SIG-M5 treated with dmso at 0.1 percent for 504 hours (cell line): ENCODE measurements at regions not wholly inside any gene's neighbourhood (a gene's known extent, or its start where the extent isn't known, plus 50 kb on each side); places are given as distances from the start of the nearest gene placed in this dataset.
"Not testable (repeated sequence)": the region's sequence is repeated elsewhere in the genome, so short reads cannot be mapped to it uniquely, and the experiment has no call there.

Experiments
- DNase-seq: peaks from one replicate; lab custom pipeline; 2025; ENCODE audit not compliant: unreplicated experiment; lab: John Stamatoyannopoulos, UW

DNA sequence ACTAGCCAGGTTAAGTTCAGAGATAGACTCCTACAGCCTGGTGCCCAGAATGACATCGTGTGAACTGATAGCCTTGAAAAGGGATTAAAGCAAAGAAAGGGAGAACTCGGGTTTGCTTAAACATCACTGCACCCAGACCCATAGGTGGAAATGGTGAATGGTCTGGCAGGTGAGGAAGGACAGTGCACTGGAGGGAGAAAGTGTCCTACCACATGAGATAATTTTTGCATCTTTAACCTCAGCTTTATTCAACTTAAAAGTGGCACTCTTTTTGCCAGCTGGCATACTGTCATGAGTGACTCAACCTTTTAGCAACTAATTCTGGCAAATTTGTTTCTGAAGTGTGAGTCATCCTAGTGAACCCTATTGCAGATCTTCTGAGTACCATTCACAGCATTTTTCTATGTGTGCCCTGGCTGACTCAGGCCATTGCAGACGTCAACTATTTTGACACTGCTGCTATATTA, 53.0 kb upstream of the DAPP1 start:
- peak; percentile 46 for DNase-seq

DNA sequence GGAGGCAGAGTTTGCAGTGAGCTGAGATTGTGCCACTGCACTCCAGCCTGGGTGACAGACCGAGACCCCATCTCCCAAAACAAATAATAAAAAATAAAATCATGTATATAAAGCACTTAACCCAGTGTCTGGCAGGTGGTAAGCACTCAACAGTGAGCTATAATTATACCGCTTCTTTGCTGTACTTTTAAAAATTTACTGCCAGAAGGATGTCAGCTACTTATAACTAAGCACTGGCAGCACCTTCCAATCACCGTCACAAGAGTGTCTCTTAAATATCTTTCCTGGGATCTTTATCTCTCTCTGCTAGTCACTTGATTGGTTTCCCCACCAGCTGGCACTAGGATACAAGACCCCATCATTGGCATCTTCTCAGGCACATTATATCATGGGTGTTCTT, 53.9 kb upstream of the DAPP1 start:
- DNase-seq = no peak

DNA sequence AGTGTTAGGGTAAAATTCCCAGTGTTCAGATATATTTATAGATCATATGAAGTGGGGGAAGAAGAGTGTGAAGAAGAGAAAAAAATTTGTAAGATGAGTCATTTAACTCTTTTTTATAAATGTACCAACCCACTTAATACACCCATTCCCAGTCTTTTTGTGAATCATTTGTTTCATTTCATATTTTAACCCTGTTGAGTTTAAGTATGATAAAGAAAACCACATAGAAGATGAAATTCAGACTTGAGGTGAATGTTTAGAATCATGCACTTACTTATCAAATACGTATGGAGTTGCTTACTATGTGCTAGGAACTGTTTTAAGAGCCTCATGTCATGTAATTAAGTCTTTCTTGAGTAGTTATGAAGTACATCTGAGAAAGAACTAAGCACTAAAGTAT, 56.6 kb upstream of the DAPP1 start:
- DNase-seq = no peak

DNA sequence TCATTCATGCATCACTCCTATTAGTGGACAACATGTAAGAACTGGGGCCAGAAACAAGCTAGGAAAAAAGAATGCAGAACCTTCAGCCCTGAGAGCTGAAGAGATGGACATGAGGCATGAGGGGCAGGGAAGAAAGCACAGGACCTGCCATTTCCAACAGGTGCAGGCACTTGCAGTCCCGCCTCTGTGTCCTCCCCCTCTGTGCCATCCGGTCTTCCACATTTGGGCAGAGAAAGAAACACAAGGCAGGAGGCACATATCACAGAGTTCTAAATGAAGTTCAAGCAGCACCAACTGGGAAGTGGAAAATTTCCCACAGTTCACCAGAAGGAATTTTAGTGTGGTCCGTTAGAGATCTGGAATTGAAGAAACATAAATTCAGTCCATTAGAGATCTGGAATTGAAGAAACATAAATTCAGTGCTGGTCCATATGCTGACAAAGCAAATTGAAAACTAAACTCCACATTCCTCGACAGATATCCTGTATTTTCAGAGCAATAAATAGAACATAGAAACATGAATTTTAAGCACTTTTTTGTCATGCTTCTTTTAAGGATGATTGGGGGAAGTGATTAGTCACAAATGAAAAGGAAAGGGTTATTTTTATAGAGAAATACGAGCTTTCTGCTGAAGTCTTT, 57.2 kb upstream of the DAPP1 start:
- DNase-seq = no peak

DNA sequence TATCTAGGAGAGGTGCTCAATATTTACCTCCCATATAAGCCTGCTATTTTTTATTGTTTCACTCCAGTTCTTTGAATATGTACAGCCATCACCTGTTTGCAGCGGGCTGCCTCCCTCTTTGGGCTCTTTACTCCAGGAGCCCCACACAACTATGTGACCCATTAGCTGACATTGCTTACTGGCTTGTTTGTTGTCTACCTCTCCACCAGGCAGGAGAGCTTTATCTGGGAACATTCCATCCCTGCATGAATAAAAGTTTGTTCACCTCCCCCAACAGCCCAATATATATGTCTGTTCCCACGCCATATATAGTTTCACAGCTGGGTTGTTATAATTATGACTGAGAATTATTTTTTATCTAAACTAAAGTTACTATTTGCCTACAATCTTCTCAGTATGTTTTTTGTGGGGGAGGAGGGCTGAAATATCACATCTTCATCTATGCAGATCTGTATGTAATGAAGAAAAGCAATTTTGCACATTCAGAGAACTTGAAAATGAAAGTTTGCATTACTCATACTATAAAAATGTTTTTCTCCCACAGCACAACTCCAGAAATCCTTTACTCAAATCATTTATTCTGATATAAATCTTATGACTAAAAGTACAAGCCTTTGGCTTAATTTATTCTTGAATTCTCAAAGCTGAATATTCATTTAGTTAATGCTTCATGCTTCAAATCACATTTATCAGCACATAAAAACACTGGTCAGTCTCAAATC, 61.2 kb upstream of the DAPP1 start:
- DNase-seq = no peak

DNA sequence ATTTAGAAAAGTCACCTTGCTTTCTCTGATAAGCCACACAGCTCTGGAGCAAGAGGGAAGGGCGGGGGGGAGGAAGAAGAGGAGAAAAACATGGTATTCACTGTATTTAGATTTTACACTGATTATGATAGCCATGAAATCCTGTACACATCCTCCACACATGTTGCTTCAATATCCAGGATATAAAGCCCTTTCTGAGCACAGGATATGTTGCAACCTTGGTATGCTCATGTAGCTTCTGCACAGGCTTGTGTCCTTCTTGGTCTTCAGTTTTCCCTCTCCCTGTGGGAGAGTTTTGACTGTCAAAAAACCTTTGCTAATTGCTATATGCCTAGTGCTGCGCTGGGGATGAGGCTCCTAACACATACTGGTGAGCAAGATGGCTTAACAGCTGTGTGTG, 61.9 kb upstream of the DAPP1 start:
- DNase-seq = no peak

DNA sequence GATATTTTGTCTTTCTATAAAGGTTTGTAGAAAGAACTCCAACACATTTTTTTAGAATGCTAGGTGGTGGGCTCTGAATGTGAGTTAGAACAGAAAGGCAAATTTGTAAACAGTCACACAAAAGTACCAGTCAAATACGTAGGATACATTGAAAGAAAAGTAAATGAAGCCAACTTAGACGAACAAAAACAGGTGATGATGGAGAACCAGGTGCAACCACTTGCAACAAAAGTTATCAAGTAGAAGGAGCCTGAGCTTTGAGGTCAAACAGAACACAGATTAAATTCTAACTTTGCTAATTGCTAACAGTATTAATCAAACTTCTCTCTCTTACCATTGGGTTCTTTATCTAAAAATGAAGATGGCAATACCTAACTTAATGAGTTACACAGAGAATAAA, 62.7 kb upstream of the DAPP1 start:
- DNase-seq = no peak

DNA sequence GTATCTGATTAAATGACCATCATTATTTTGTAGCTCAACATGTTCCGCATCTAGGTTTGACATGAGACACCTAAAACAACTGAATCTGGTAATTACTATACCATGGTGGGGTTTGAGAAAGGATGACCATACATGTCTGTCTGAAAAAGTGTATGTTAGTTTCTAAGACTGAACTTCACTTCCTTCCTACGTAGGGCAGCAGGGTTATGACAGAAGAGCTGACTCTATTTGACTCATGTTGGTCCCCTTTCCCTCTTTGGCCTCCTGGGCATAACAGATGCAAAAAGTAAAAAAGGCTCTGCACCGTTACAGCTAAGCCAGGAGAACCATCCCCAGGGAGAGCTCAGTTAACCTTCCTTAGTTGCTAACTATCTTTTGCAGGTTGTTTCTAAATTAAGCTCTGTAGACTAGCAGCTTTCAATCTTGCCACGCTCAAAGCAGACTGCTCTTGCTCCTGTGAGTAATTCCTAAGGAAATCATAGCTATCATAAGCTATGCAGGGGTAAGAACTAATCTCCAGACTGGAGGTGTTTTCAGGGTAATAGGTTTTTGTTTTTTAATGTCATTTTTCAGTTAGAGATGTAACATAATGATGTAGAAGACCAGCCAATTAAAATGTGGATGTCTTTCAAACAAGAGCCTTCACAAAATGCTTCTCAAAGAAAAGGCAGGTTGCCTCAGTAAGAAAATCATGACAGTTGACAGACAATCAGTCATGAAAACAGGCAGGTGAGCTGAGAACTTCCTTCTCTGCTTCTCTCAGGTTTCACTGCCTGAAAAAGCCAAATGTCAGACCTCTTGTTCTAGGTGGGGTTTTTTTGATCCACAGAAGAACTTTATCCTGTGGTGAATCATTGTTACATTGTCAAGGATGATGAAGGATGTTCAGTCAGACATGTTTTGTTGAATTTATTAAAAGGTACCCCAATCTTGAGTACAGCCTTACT, 66.9 kb upstream of the DAPP1 start:
- DNase-seq = no peak

DNA sequence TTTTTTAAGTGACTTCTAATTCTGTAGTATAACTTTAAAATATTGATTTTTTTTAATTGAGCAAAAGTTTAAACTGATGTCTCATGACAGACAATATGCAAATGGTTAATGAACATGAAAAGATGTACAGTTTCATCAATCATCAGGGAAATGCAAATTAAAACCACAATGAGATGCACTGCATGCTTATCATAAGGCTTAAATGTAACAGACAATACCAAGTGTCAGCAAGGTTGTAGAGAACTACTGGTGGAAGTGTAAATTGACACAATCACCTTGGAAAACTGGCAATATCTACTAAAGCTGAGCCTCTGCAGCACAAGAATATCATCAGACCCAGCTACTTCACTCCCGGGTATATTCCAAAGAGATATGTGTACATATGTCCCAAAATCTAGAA, 70.2 kb upstream of the DAPP1 start:
- no peak for DNase-seq

DNA sequence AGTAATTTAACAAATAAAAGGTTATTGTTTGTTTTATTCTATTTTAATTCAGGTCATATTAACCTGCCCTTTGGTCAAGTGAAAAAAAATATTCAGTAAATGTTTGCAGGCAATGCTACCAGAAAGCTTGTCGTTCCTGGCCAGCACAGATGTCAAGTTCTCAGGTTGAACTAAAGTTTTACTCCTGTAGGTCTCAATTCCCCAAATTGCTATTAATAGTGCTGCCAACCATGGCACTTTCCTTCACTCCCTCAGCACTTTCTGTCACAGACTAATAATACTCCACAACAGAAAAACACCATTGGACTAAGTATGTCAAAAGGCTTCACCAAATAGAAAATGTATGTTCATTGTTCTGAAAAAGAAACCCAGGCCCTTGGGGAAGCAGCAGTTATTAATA, 79.2 kb upstream of the C4orf54 start:
- no peak for DNase-seq

DNA sequence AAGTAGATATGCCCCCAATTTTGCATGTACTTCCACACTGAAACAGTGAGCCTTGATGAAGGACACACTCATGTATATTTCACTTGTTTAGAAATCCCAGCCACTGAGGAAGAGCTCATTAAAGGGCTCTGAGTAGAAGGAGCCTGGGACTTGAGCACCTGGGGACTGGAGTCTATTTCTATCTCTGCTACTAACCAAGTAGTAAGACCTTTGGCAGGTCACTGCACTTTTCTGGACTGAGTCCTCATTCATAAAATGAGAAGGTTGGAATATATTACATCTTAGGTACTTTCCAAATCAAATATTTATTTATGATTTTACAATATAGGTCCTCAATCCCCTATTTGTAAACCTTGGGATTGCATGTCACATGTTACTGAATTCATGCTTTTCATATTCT, 78.2 kb upstream of the C4orf54 start:
- DNase-seq = no peak

DNA sequence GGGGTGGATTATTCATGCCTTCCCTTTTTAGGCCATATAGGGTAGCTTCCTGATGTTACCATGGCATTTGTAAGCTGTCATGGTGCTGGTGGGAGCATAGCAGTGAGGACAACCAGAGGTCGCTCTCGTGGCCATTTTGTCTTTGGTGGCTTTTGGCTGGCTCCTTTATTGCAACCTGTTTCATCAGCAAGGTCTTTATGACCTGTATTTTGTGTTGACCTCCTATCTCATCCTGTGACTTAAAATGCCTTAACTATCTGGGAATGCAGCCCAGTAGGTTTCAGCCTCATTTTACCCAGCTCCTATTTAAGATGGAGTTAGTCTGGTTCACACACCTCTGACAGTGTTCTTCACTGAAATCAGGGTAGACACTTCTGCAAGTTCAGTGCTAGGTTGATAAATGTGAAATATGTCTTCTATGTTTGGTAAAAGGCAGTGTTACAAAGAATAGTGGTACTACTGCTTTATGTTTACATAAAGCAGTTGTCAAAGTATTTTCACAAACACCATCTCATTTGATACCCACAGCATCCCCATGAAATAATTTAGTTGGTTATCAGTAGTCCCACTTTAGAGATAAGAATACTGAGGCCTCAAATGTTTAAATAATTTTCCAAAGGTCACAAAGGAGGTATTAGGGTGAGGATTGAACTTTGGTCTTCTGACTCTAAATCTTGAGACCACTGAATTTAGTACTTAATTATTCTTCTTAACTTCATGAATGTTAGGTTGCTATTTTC, 77.1 kb upstream of the C4orf54 start:
- no peak for DNase-seq

DNA sequence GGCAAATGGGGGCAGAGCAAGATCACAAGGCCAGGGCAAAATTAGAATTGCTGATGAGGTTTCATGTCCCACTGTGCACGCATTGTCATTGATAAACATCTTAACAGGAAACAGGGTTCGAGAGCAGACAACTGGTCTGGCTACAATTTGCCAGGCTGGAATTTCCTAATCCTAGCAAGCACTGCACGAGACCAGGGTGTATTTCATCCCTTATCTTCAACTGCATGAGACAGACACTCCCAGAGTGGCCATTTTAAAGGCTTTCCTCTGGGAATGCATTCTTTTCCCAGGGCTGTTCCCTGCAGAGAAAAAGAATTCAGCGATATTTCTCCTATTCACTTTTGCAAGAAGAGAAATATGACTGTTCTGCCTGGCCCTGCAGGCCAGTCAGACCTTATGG, 75.8 kb upstream of the C4orf54 start:
- DNase-seq = not testable (repeated sequence)

DNA sequence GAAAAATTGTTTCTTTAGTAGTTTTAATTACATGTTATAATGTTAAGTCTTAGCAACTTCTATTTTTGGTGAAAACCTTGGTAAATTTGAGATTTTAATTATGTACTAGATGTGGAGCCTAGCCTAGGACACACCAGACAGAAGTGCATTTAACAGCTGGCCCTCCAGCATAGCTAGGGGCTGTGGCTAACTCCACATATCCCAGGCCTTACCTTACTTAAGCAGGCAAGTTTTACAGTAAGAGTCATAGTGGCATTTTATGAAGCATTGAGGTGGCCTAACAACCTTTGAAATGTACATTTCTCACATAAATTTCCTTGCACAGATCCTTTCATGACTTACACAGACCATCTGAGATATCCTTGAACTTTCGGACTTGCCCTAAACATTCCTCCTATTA, 71.6 kb upstream of the C4orf54 start:
- no peak for DNase-seq

DNA sequence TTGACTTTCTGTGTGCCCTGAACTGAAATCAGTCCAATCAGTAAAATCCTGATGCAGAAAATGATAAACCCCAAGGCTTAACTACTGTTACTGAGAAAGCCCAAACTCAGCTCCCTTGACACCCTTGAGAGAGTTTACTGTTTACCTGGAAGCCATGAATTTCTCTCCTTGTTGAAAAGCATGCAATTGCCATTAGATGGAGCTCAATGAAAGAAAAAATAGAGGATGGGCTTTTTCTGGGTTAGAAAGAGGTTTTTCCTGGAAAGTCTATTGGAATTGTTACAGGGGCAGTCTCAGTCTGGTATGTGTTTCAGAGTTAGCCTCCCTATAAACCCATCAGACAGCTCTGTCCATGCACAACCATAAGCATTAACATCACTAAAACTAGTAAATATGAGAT, 66.4 kb upstream of the C4orf54 start:
- no peak for DNase-seq

DNA sequence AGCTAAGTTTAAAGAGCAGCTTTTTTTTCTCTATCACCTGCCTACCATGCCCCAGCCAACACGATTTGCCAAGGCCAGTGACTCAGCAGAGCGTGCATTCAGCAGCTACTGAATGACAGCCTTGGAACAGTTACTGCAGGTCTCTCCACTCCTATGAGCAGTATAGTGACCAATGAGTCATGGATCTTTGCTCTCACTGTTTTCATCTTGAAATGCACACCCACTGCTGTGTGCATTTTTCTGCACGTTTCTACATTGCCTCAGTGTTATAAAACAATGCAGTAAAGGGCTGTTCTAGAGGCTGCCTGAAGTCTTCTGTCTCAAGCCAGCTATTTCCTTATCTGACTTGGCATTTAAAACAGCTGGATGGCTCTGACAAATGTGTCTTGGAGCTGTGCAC, 66.0 kb upstream of the C4orf54 start:
- no peak for DNase-seq

DNA sequence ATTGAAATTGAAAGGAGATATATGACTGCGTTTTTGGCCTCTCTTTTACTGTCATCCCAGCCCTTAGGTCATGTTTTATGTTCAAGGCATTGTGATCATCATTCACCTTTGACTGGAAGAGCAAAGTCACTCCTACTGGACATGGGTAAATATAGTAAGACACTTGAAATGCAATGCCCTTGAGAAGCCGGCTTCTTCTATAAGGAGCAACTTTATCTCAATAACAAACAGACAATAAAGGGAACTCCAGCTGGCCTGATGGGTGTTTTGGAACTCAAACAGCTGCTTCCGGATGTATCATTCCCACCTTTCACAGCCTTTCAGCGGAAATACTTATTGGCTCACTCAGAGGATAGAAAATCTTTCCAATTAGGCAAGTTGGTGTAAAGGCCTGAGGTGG, 65.1 kb upstream of the C4orf54 start:
- DNase-seq = no peak

DNA sequence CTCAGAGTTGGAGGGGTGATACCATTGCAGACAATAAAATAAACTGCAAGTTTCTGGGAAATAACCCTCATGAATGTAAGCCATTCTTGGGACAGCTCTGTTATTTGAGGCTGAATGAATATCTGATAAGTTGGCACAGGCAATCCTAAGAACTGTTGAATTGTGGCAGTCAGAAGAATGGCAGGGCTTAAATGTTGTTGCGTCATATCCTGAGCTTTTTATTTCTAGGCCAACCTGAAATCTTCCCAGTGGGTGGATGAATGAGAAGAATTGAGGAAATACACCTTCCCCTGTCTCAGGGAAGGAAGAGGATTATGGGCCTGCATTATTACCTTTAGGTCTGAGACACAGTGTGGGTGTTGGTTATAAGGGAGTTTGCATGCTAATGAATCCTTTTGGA, 64.4 kb upstream of the C4orf54 start:
- no peak for DNase-seq

DNA sequence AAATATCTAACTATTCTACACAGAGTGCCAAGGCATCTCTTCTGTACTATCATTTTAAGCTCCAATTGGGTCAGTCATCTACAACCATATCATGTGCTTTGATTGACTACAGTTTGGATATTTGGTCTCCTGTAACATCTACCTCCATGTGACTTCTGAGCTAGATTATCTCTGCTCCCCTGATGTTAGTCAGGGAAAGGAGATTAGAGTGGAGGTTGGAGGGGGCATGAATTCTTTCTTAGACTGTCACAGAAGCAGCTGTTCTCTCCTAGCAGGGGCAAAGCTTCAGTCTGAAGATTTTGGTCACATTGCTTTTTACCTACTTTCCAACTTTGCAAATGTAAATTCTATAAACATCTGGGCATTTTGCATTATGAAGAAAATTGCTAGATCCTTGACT, 62.6 kb upstream of the C4orf54 start:
- no peak for DNase-seq

DNA sequence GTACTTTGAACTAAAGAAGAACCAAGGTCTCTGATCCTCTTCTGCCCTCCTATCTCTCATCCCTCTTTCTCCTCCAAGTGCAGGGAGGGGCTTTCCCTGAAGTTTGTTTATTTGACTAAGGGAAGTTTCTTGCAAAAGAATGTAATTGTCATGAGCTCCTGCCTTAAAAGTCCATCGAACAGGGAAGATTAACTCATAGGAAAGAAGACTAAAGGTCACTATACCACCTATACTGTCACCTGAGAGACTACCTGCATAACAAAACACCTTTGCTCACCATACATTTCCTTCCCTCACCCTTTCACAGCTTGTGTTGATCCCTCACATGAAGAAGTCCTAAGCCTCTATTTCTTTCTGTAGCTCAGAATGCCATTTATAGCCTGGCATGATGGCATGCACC, 59.4 kb upstream of the C4orf54 start:
- DNase-seq = no peak

DNA sequence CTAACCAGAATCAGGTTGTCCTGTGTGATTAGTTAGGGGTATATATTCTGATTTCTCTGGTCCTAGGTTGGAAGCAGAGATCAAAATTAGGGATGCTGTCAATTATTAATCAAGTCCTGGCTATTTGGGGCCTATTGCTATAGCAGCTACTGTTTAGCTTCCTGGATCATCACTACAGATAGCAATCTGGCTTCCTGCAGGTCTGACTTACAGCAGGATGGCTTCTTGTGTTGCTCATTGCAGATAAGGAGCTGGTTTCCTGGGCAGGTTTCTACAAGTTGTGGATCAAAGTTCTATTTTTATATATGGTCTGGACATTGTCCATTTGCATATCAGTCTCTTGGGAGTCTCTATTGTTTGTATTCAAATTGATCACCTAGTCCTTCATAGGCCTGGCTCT, 57.7 kb upstream of the C4orf54 start:
- no peak for DNase-seq
